Eye (tissue), 1 donor: ENCODE measurements at regions not wholly inside any gene's neighbourhood (a gene's known extent, or its start where the extent isn't known, plus 50 kb on each side); places are given as distances from the start of the nearest gene placed in this dataset.

ENCODE experiments used
- DNase-seq: peaks from one replicate; pipeline ENCODE4 v3.0.0-alpha.2; 2015

GRCh38 chr13:74450964-74451363, 316.8 kb upstream of the KLF12 start:
- DNase-seq = peak; percentile 17

- no peak for DNase-seq
These were observed 316.3 kb upstream of the KLF12 start for GRCh38 chr13:74450525-74450845.

DNA sequence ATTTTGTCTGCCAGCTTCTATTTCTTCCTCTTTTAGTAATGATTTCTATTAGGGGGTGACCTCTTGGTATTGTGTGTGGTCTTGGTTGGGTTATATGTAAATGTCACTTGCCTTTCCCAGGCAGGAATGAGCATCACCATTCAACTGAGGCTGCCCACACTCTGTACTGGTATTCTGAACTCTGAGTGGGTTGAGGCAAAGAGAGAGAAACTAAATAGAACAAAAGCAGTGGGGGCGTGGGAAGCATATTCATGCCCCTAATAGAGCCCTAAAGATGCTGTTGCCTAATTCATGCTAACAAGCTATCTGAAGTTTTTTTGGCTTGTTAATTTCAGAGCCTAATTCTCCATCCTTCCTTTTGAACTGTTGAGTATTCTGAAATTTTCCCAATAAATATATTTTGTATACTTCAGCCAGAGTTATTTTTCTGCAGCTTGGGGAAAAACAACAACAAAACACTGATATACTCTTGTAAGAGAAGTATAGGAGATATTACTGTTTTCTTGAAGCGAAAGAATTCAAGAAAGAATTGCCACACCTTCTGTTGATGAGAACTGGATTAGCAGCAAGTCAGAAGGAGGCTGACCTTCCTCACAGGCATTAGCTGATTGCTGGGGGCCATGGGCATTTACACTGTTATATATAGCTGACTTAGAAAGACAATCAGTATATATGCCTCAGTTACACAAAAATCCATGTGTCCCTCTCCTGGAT, 315.8 kb upstream of the KLF12 start:
- DNase-seq = no peak

DNA sequence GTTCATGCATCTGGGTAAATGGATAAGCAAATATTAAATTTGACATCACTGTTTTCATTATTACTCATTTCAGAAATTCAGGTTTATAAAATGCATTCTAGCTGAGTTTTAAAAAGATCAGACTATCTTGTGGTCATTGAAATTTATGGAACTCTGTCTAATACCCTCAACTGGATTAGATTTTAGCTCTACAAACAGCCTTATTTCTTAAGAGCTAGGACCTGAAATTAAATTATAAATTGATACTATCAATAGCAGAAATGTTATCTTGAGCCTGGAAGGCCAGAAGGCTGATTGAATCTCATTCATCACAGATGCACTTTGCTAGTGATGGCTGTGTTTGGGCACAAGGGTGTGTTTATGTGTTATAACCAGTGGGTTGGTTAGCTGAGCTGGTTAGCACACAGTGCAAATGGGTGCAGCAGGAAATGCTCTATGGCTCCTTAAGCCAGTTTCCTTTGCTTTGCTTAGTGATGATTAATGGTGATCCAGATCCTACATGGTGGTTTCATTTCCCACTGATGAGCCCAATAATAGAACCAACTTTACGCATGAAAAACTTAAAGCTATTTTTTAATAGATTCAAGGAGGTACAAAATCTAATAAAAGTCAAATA, 310.8 kb upstream of the KLF12 start:
- DNase-seq = no peak

- DNase-seq = peak; percentile 29
These were observed 310.0 kb upstream of the KLF12 start for GRCh38 chr13:74444161-74444571.

- DNase-seq = peak; percentile 42
These were observed 309.4 kb upstream of the KLF12 start for GRCh38 chr13:74443631-74444030.

DNA sequence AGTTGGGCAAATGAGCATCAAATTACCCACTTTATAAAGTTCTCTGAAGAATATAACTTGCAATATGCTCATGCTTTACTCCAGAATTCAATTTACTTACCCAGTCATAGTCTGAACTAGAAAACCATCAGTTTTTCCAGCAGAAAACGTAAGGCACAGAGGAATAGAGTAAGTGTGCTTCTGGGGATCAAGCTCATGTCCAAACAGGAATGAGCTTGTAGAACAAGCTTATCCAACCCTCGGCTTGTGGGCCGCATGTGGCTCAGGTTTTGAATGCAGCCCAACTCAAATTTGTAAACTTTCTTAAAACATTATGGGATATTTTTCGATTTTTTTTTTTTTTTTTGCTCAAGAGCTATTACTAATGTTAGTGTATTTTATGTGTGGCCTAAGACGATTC, 308.5 kb upstream of the KLF12 start:
- DNase-seq = no peak

DNA sequence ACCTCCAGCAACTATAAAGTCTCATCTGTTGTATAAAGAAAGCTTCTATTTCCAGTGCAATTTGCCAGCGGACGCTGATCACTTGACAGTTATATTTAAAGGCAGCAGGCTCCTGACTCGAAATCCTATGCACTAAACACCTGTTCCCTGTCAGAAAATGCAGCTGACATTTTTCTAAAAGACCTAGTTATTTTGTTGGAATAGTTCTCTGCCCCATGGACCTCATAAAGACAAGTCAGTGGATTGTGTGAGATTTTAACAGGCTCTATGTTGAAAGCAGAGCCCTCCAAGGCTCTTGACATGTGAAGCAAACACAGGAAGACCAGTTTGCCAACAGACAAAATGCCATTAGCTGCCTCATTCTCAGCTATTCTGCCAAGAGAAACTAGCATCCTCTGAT, 304.7 kb upstream of the KLF12 start:
- DNase-seq = no peak

- no peak for DNase-seq
These were observed 300.6 kb upstream of the KLF12 start for GRCh38 chr13:74434782-74435181.

GRCh38 chr13:74424455-74424854, 290.3 kb upstream of the KLF12 start:
- DNase-seq = no peak

- DNase-seq = no peak
These were observed 289.2 kb upstream of the KLF12 start for GRCh38 chr13:74423434-74423833.

- no peak for DNase-seq
These were observed 280.3 kb upstream of the KLF12 start for GRCh38 chr13:74414458-74414857.

- no peak for DNase-seq
These were observed 279.3 kb upstream of the KLF12 start for GRCh38 chr13:74413482-74413881.

GRCh38 chr13:74409551-74409950, 275.3 kb upstream of the KLF12 start:
- no peak for DNase-seq

DNA sequence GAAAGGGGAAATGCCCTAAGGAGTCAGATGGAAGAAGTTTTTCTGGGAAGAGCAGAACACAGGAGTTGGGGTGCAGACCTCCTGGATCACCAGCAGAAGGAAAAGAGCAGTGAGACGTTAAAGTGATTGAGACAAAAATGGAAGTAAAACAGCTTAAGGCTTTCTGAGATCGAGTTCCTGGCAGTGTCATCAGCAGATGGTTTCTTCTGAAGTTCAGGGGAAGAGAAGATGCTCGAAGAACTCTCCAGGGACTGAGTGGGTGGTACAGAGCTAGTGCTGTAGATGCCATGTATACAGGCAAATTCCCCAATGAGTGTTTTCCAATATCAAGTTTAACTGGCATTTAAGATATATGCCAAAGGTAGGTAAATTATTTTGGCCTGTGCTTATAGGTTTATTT, 272.2 kb upstream of the KLF12 start:
- DNase-seq = no peak

GRCh38 chr13:74398599-74398998, 264.4 kb upstream of the KLF12 start:
- no peak for DNase-seq

DNA sequence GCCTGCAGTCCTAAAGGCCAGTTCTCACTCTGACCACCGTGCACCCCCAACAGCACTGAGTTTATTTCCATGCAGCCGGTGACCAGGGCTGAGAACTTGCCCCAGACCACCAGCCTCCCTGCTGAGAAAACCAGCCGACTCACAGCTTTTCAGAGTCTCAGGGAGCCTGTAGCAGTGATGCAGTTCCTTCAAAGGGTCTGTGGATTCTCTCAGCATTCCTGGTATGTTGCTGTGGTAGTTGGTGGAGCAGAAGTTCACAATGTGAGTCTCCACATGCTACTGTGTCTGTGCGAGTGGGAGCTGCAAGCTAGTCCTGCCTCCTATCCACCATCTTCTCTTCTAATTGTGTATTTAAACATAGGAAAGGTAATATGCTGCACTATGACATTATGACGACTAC, 254.9 kb upstream of the KLF12 start:
- no peak for DNase-seq

GRCh38 chr13:74388626-74389025, 254.4 kb upstream of the KLF12 start:
- no peak for DNase-seq

- DNase-seq = peak; percentile 4
These were observed 238.3 kb upstream of the KLF12 start for GRCh38 chr13:74372511-74372910.

GRCh38 chr13:74367193-74367592, 233.0 kb upstream of the KLF12 start:
- no peak for DNase-seq

GRCh38 chr13:74361274-74361673, 227.1 kb upstream of the KLF12 start:
- DNase-seq = no peak

GRCh38 chr13:74346960-74347359, 212.8 kb upstream of the KLF12 start:
- no peak for DNase-seq

- no peak for DNase-seq
These were observed 204.1 kb upstream of the KLF12 start for GRCh38 chr13:74338341-74338740.

GRCh38 chr13:74336546-74336945, 202.3 kb upstream of the KLF12 start:
- peak; percentile 7 for DNase-seq

- DNase-seq = no peak
These were observed 201.2 kb upstream of the KLF12 start for GRCh38 chr13:74335370-74335769.
